Esophagus muscularis mucosa (tissue), 4 donors: ENCODE measurements at regions not wholly inside any gene's neighbourhood (a gene's known extent, or its start where the extent isn't known, plus 50 kb on each side); places are given as distances from the start of the nearest gene placed in this dataset.
A peak's percentile ranks its signal among the peaks of the same experiment; 100 is the strongest.

ENCODE experiments used
- DNase-seq: peaks from one replicate; pipeline ENCODE4 v3.0.0-alpha.2; 2017; ENCODE audit errors: extremely low spot score
- H3K27ac ChIP-seq, 4 donors: fragments of 200-600 bp; sonication (generic); replicated peaks in 1 of 4; 1 replicate in 3 of 4; 2 replicates in 1 of 4; pipeline ENCODE4 v1.5.1; 2016 to 2019; ENCODE audit warnings: mild to moderate bottlenecking in 1 of 4
- H3K27me3 ChIP-seq, 4 donors: fragments of 200-600 bp; sonication (generic); one replicate each; pipeline versions ENCODE4 v1.5.1 to v1.6.0; 2016 to 2019
- H3K36me3 ChIP-seq, 4 donors: fragments of 200-600 bp; sonication (generic); one replicate each; pipeline ENCODE4 v1.5.1; 2016 to 2019
- H3K4me1 ChIP-seq, 4 donors: fragments of 200-600 bp; sonication (generic); one replicate each; pipeline ENCODE4 v1.5.1; 2016 to 2019
- H3K4me3 ChIP-seq, 4 donors: fragments of 200-600 bp; sonication (generic); 1 replicate in 2 of 4; 2 replicates in 2 of 4; pipeline ENCODE4 v1.5.1; 2016 to 2019; ENCODE audit warnings: mild to moderate bottlenecking in 4 of 4, moderate library complexity in 1 of 4
- H3K9me3 ChIP-seq, 4 donors: fragments of 200-600 bp; sonication (generic); 1 replicate in 3 of 4; 2 replicates in 1 of 4; pipeline ENCODE4 v1.5.1; 2016 to 2019
- CTCF ChIP-seq, 3 experiments: fragments of 200-600 bp in 2 of 3; fragments of 450-650 bp in 1 of 3; sonication (generic) in 2 of 3; IDR thresholded peaks; one replicate each; pipeline ENCODE4 v1.5.1; 2017 to 2019; ENCODE audit warnings: antibody characterized with exemption in 3 of 3, mild to moderate bottlenecking in 2 of 3, moderate library complexity in 1 of 3
- EP300 ChIP-seq: sonication (generic); formaldehyde crosslinking; IDR thresholded peaks from one replicate; pipeline ENCODE4 v1.6.1; 2017; ENCODE audit warnings: antibody characterized with exemption
- POLR2A ChIP-seq: fragments of 450-650 bp; IDR thresholded peaks from one replicate; pipeline ENCODE4 v1.6.1; 2017; ENCODE audit warnings: antibody characterized with exemption, moderate library complexity, mild to moderate bottlenecking, low read depth
- POLR2AphosphoS5 ChIP-seq, 2 donors: sonication (generic); formaldehyde crosslinking; IDR thresholded peaks; one replicate each; pipeline ENCODE4 v1.6.1; 2017; ENCODE audit warnings: antibody characterized with exemption in 2 of 2
- WGBS: methylation state at CpG from one replicate; pipeline ENCODE4 v1.1.5; 2018; 5-methylcytosine and 5-hydroxymethylcytosine counted together
- intact Hi-C: fragments of 100-400 bp; cut with DNase I; formaldehyde crosslinking; loops from one replicate; pipeline ENCODE4 v1.15.1; 2023

GRCh38 chr14:37977481-37977880 is 230.2 kb upstream of the SSTR1 start:
- TF ChIP-seq POLR2AphosphoS5 (IDR thresholded peaks at IDR 0.05) = no peak
- no peak for TF ChIP-seq POLR2A
- no peak for TF ChIP-seq CTCF (IDR thresholded peaks at IDR 0.05)
- no peak for TF ChIP-seq EP300
- H3K4me3 ChIP-seq = no peak overlapping the region
- intact Hi-C loops = no loop called here
- H3K36me3 ChIP-seq = no peaks in the 10 kb centered on the region
- H3K4me1 ChIP-seq = peaks cover 0 to 8% (median 3%) of the 10 kb centered on the region in 4 donors
- H3K27ac ChIP-seq = no peak overlapping the region
- no peak for DNase-seq
- H3K27me3 ChIP-seq = no peaks in the 10 kb centered on the region
- H3K9me3 ChIP-seq = peaks cover 0 to 12% (median 5%) of the 10 kb centered on the region in 4 donors

- intact Hi-C loops = no loop called here
These were observed 221.8 kb upstream of the SSTR1 start for GRCh38 chr14:37985826-37986470.

GRCh38 chr14:37988472-37988871 is 219.2 kb upstream of the SSTR1 start:
- WGBS = 91% methylated on average over 3 of the region's 3 CpGs
- H3K27ac ChIP-seq = no peak overlapping the region
- no peak for DNase-seq
- H3K9me3 ChIP-seq = no peaks in the 10 kb centered on the region
- no peaks in the 10 kb centered on the region for H3K36me3 ChIP-seq
- H3K4me1 ChIP-seq = no peaks in the 10 kb centered on the region
- TF ChIP-seq EP300 (no peak), POLR2AphosphoS5 (IDR thresholded peaks at IDR 0.05) (no peak), POLR2A (no peak), CTCF (IDR thresholded peaks at IDR 0.05) (no peak)
- H3K4me3 ChIP-seq = no peak overlapping the region
- intact Hi-C loops = no loop called here
- no peaks in the 10 kb centered on the region for H3K27me3 ChIP-seq

More at GRCh38 chr14:37985826-37986470, 221.8 kb upstream of the SSTR1 start:
- no peak for DNase-seq
- no peaks in the 10 kb centered on the region for H3K27me3 ChIP-seq
- TF ChIP-seq CTCF (IDR thresholded peaks at IDR 0.05) (peak; percentile 28 to 62 (median 38)), POLR2AphosphoS5 (IDR thresholded peaks at IDR 0.05) (no peak), POLR2A (no peak)
- no peaks in the 10 kb centered on the region for H3K36me3 ChIP-seq
- no peak overlapping the region for H3K27ac ChIP-seq
- H3K4me3 ChIP-seq = no peak overlapping the region
- H3K4me1 ChIP-seq = no peaks in the 10 kb centered on the region
- WGBS = 58% methylated on average over 2 of the region's 2 CpGs
- peaks cover 0 to 6% (median 0%) of the 10 kb centered on the region in 4 donors for H3K9me3 ChIP-seq

GRCh38 chr14:37991027-37991426 is 216.7 kb upstream of the SSTR1 start:
- Histone ChIP-seq H3K27me3 (no peaks in the 10 kb centered on the region), H3K4me1 (no peaks in the 10 kb centered on the region), H3K9me3 (no peaks in the 10 kb centered on the region), H3K27ac (no peak overlapping the region), H3K4me3 (no peak overlapping the region), H3K36me3 (no peaks in the 10 kb centered on the region)
- TF ChIP-seq POLR2A = no peak
- TF ChIP-seq EP300 = no peak
- TF ChIP-seq CTCF (IDR thresholded peaks at IDR 0.05) = no peak
- TF ChIP-seq POLR2AphosphoS5 (IDR thresholded peaks at IDR 0.05) = no peak
- DNase-seq = no peak
- intact Hi-C loops = no loop called here
- WGBS = 55% methylated on average over 1 of the region's 1 CpG

GRCh38 chr14:37992499-37992898 is 215.2 kb upstream of the SSTR1 start:
- Histone ChIP-seq H3K27me3 (no peaks in the 10 kb centered on the region), H3K9me3 (no peaks in the 10 kb centered on the region), H3K27ac (no peak overlapping the region), H3K4me3 (no peak overlapping the region), H3K36me3 (no peaks in the 10 kb centered on the region), H3K4me1 (no peaks in the 10 kb centered on the region)
- TF ChIP-seq CTCF (IDR thresholded peaks at IDR 0.05) (no peak), POLR2A (no peak), EP300 (no peak), POLR2AphosphoS5 (IDR thresholded peaks at IDR 0.05) (no peak)
- DNase-seq = no peak
- intact Hi-C loops = no loop called here
